Cardiac muscle cell (in vitro differentiated cells and primary cell): ENCODE measurements at regions not wholly inside any gene's neighbourhood (a gene's known extent, or its start where the extent isn't known, plus 50 kb on each side); places are given as distances from the start of the nearest gene placed in this dataset.

Experiments used
- DNase-seq, 2 donors: peaks; one replicate each; pipeline versions ENCODE4 v3.0.0 to v3.0.0-alpha.2; 2010 to 2017; ENCODE audit warnings: low read depth in 1 of 2, low spot score in 1 of 2
- H3K27ac ChIP-seq: fragments of 200-600 bp; sonication (generic); 2 replicates; pipeline ENCODE4 v1.5.1; 2016
- H3K27me3 ChIP-seq: fragments of 200-600 bp; sonication (generic); 2 replicates; pipeline ENCODE4 v1.6.0; 2016; ENCODE audit warnings: control low read depth
- H3K36me3 ChIP-seq: fragments of 200-600 bp; sonication (generic); 2 replicates; pipeline ENCODE4 v1.5.1; 2016; ENCODE audit warnings: control low read depth
- H3K4me1 ChIP-seq: fragments of 200-600 bp; sonication (generic); 2 replicates; pipeline ENCODE4 v1.8.1; 2017; ENCODE audit warnings: low read depth, mild to moderate bottlenecking, mixed run types
- H3K4me3 ChIP-seq: fragments of 200-600 bp; sonication (generic); 2 replicates; pipeline ENCODE4 v1.5.1; 2016; ENCODE audit warnings: mild to moderate bottlenecking
- H3K9me3 ChIP-seq: fragments of 200-600 bp; sonication (generic); 2 replicates; pipeline ENCODE4 v1.5.1; 2017; ENCODE audit warnings: low read depth, mild to moderate bottlenecking, control low read depth
- TF ChIP-seq, protein P1 (sequence below): IDR thresholded peaks from 2 replicates; pipeline ENCODE4 v1.5.1; 2012; ENCODE audit warnings: low read depth, mild to moderate bottlenecking, low read length

DNA sequence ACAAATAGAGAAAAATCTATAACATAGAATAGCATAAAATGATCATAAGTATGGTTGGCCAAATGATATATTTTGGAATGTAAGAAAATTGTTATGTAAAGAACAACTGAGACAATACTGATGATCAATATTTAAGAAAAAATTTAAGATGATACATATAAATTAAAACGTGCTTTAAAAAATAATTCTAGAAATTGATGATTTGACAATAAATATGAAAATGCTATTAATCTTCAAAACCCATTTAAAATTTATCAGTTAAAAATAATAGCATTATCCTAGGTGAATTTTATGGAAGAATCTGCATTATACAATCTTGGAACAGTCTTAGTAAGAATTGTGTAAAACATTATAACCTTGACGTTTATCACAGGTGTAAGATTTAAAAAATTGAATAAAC lies 95.1 kb upstream of the DACH1 start:
- no peak for DNase-seq
- Histone ChIP-seq H3K27ac (no peak overlapping the region), H3K9me3 (no peaks in the 10 kb centered on the region), H3K4me1 (peaks cover 8% of the 10 kb centered on the region), H3K27me3 (no peaks in the 10 kb centered on the region), H3K4me3 (no peak overlapping the region), H3K36me3 (no peaks in the 10 kb centered on the region)
- TF ChIP-seq, protein P1, sequence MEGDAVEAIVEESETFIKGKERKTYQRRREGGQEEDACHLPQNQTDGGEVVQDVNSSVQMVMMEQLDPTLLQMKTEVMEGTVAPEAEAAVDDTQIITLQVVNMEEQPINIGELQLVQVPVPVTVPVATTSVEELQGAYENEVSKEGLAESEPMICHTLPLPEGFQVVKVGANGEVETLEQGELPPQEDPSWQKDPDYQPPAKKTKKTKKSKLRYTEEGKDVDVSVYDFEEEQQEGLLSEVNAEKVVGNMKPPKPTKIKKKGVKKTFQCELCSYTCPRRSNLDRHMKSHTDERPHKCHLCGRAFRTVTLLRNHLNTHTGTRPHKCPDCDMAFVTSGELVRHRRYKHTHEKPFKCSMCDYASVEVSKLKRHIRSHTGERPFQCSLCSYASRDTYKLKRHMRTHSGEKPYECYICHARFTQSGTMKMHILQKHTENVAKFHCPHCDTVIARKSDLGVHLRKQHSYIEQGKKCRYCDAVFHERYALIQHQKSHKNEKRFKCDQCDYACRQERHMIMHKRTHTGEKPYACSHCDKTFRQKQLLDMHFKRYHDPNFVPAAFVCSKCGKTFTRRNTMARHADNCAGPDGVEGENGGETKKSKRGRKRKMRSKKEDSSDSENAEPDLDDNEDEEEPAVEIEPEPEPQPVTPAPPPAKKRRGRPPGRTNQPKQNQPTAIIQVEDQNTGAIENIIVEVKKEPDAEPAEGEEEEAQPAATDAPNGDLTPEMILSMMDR = no peak

DNA sequence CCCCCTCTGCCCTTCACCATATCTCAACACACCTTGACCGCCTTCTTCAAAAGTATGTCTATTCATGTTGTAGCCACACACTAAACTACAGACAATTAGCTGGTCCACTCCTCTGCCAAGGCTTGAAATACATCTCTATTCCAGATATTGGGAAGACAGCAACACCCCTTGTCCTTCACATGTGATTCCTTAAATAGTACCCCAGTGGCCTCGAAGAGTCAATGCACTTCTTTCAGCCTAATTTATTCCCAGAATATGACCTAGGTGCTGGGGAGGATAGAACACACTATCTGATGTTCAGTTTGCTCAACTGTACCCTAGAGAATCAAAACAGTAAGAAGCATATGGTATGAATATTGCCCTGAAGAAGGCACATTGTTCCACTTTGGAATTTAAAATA lies 82.4 kb upstream of the DACH1 start:
- TF ChIP-seq, protein P1 = no peak
- Histone ChIP-seq H3K4me1 (no peaks in the 10 kb centered on the region), H3K36me3 (no peaks in the 10 kb centered on the region), H3K4me3 (no peak overlapping the region), H3K9me3 (no peaks in the 10 kb centered on the region), H3K27me3 (no peaks in the 10 kb centered on the region), H3K27ac (no peak overlapping the region)
- DNase-seq = no peak

DNA sequence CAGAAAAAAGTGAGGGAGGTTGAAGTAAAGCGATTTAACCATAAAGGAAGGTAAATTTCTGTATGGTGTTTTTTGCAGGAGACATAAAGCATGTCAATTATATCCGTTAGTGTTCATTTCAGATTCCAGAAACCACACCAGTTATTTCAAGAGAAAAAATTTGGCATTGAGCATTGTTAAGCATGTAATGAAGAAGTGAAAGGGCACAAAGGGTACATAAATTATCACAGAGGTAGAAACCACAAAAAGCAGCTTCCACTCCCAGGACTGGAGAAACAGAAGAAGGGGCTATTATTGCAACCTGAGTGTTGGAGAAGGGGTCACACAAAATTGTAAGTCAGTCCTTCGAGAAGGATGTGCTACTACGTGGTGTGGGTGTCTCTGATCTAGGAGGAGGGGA lies 72.2 kb upstream of the DACH1 start:
- no peaks in the 10 kb centered on the region for H3K27me3 ChIP-seq

DNA sequence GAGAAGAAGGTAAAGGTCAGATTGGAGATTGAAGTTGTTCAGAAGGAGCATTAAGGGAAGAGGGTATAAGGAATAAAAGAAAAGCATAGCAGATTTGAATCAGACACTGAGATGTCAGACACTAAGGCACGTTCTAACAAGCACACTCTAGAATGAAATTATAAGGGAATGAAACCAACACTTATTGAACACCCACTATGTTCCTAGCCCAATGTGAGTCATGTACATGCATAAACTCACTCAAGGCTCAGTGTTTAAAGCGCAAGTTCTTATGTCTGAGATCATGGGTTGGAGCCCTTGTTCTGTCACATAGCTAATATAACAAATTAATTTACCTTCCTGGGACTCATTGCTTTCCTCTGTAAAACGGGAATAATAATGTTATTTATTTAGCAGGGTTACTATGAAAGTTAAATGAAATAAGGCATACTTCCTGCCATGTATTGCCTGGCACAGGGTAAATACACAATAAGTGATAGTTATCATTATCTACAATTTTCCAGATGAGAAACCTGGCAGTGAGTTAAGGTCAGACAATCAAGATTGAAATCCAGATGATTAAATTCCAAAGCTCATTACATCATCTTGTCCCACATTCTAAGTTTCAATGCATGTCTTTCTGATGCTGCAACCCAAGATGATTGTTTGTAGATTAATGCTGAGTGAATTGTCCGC lies 68.3 kb upstream of the DACH1 start:
- no peaks in the 10 kb centered on the region for H3K9me3 ChIP-seq
- DNase-seq = no peak
- no peaks in the 10 kb centered on the region for H3K4me1 ChIP-seq
- H3K36me3 ChIP-seq = no peaks in the 10 kb centered on the region
- H3K27me3 ChIP-seq = no peaks in the 10 kb centered on the region
- TF ChIP-seq, protein P1 = no peak
- no peak overlapping the region for H3K27ac ChIP-seq
- H3K4me3 ChIP-seq = no peak overlapping the region

More for the DNA sequence above, 72.2 kb upstream of the DACH1 start:
- DNase-seq = no peak
- no peak overlapping the region for H3K4me3 ChIP-seq
- H3K27ac ChIP-seq = no peak overlapping the region
- TF ChIP-seq, protein P1 = no peak
- H3K9me3 ChIP-seq = no peaks in the 10 kb centered on the region
- no peaks in the 10 kb centered on the region for H3K4me1 ChIP-seq
- no peaks in the 10 kb centered on the region for H3K36me3 ChIP-seq

DNA sequence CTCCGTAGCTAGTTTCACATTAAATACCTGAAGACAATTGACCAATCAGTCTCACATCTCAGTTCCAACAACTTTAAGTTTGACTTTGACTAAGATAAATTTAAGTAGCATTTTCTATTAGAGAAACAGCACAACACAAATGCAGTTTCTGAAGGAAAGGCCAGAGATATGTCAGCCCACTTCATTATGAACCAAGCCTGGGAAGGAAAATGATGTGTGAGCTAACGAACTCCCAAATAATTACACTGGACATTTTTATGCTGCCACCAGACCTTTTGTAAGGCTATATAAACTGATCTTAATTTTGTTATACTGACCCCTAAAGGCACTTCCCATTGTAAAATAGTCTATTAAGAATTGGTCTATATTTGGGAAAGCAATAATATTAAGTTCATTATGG lies 57.9 kb upstream of the DACH1 start:
- no peak overlapping the region for H3K4me3 ChIP-seq
- H3K27me3 ChIP-seq = no peaks in the 10 kb centered on the region
- H3K36me3 ChIP-seq = no peaks in the 10 kb centered on the region
- TF ChIP-seq, protein P1 = no peak
- no peaks in the 10 kb centered on the region for H3K9me3 ChIP-seq
- no peaks in the 10 kb centered on the region for H3K4me1 ChIP-seq
- no peak for DNase-seq
- no peak overlapping the region for H3K27ac ChIP-seq
